Testis (tissue), 2 donors: ENCODE measurements at regions not wholly inside any gene's neighbourhood (a gene's known extent, or its start where the extent isn't known, plus 50 kb on each side); places are given as distances from the start of the nearest gene placed in this dataset.

Source experiments
- CTCF ChIP-seq, 3 experiments: fragments of 450-650 bp in 2 of 3; fragments of 200-600 bp in 1 of 3; sonication (generic) in 1 of 3; IDR thresholded peaks; one replicate each; pipeline ENCODE4 v1.5.1; 2016 to 2019; ENCODE audit warnings: antibody characterized with exemption in 3 of 3, mild to moderate bottlenecking in 2 of 3, moderate library complexity in 1 of 3
- POLR2A ChIP-seq: fragments of 450-650 bp; IDR thresholded peaks from one replicate; pipeline ENCODE4 v1.6.1; 2017; ENCODE audit warnings: antibody characterized with exemption, mild to moderate bottlenecking, moderate library complexity

GRCh38 chr21:41557884-41558283, 49.9 kb upstream of the TMPRSS2 start:
- TF ChIP-seq POLR2A (no peak), CTCF (IDR thresholded peaks at IDR 0.05) (no peak)
